Thyroid gland (tissue), 4 donors: ENCODE measurements at regions not wholly inside any gene's neighbourhood (a gene's known extent, or its start where the extent isn't known, plus 50 kb on each side); places are given as distances from the start of the nearest gene placed in this dataset.

Experiments used
- CTCF ChIP-seq, 6 experiments: fragments of 200-600 bp in 3 of 6; fragments of 450-650 bp in 3 of 6; sonication (generic) in 3 of 6; IDR thresholded peaks; one replicate each; pipeline ENCODE4 v1.5.1; 2016 to 2019; ENCODE audit warnings: antibody characterized with exemption in 6 of 6, mild to moderate bottlenecking in 2 of 6, inconsistent platforms in 1 of 6, moderate library complexity in 1 of 6
- POLR2A ChIP-seq, 2 donors: fragments of 450-650 bp; IDR thresholded peaks; one replicate each; pipeline ENCODE4 v1.6.1; 2017; ENCODE audit warnings: antibody characterized with exemption in 2 of 2, mild to moderate bottlenecking in 2 of 2, moderate library complexity in 1 of 2

- TF ChIP-seq CTCF (IDR thresholded peaks at IDR 0.05) (no peak), POLR2A (IDR thresholded peaks at IDR 0.05) (no peak)
Measured at GRCh38 chr12:88802096-88802706, 221.9 kb upstream of the KITLG start.
